HEK293T (cell line): ENCODE measurements at regions not wholly inside any gene's neighbourhood (a gene's known extent, or its start where the extent isn't known, plus 50 kb on each side); places are given as distances from the start of the nearest gene placed in this dataset.
A peak's percentile ranks its signal among the peaks of the same experiment; 100 is the strongest.

Experiments used
- CTCF ChIA-PET: fragments of 350-600 bp; formaldehyde crosslinking; extraction: SDS; loops from one replicate; lab custom pipeline; 2021; ENCODE audit warnings: antibody characterized with exemption, inconsistent platforms; lab: Yijun Ruan, JAX
- POLR2A ChIA-PET: fragments of 350-600 bp; formaldehyde crosslinking; extraction: SDS; loops from one replicate; lab custom pipeline; 2020; ENCODE audit warnings: antibody characterized with exemption, inconsistent platforms; lab: Yijun Ruan, JAX
- DNase-seq: peaks from one replicate; pipeline ENCODE4 v3.0.0; 2012; ENCODE audit warnings: mixed read lengths; ENCODE audit errors: extremely low spot score
- ARNT ChIP-seq: fragments of 450-650 bp; IDR thresholded peaks from 2 replicates; pipeline ENCODE4 v1.6.1; 2017; ENCODE audit warnings: mild to moderate bottlenecking
- BHLHE40 ChIP-seq: fragments of 450-650 bp; IDR thresholded peaks from 2 replicates; pipeline ENCODE4 v1.6.1; 2016; ENCODE audit warnings: mild to moderate bottlenecking, moderate library complexity, borderline replicate concordance
- CTBP1 ChIP-seq: fragments of 450-650 bp; IDR thresholded peaks from 2 replicates; pipeline ENCODE4 v1.6.1; 2016; ENCODE audit warnings: borderline replicate concordance
- ELF4 ChIP-seq: fragments of 450-650 bp; IDR thresholded peaks from 2 replicates; pipeline ENCODE4 v1.6.1; 2017; ENCODE audit warnings: antibody characterized with exemption
- FOXA1 ChIP-seq: fragments of 450-650 bp; IDR thresholded peaks from 2 replicates; pipeline ENCODE4 v1.6.1; 2016; ENCODE audit warnings: mild to moderate bottlenecking
- FOXK2 ChIP-seq: fragments of 450-650 bp; IDR thresholded peaks from 2 replicates; pipeline ENCODE4 v1.6.1; 2016; ENCODE audit warnings: mild to moderate bottlenecking
- FOXM1 ChIP-seq: fragments of 450-650 bp; IDR thresholded peaks from 2 replicates; pipeline ENCODE4 v1.6.1; 2017; ENCODE audit warnings: mild to moderate bottlenecking, borderline replicate concordance
- HDGF ChIP-seq: fragments of 450-650 bp; IDR thresholded peaks from 2 replicates; pipeline ENCODE4 v1.6.1; 2017; ENCODE audit warnings: antibody characterized with exemption, borderline replicate concordance
- L3MBTL2 ChIP-seq: fragments of 450-650 bp; conservative IDR thresholded peaks from 2 replicates; pipeline ENCODE4 v1.6.1; 2016; ENCODE audit warnings: mild to moderate bottlenecking
- LEF1 ChIP-seq: fragments of 450-650 bp; IDR thresholded peaks from 2 replicates; pipeline ENCODE4 v1.6.1; 2017; ENCODE audit warnings: mild to moderate bottlenecking, borderline replicate concordance
- NFRKB ChIP-seq: fragments of 450-650 bp; IDR thresholded peaks from 2 replicates; pipeline ENCODE4 v1.6.1; 2016; ENCODE audit warnings: mild to moderate bottlenecking, moderate library complexity
- PKNOX1 ChIP-seq: fragments of 450-650 bp; IDR thresholded peaks from 2 replicates; pipeline ENCODE4 v1.6.1; 2016
- SP1 ChIP-seq: fragments of 450-650 bp; IDR thresholded peaks from 2 replicates; pipeline ENCODE4 v1.6.1; 2017
- SUZ12 ChIP-seq: fragments of 450-650 bp; IDR thresholded peaks from 2 replicates; pipeline ENCODE4 v1.6.1; 2016; ENCODE audit warnings: mild to moderate bottlenecking
- TARDBP ChIP-seq: fragments of 450-650 bp; IDR thresholded peaks from 2 replicates; pipeline ENCODE4 v1.6.1; 2016
- ZNF384 ChIP-seq: fragments of 450-650 bp; IDR thresholded peaks from 2 replicates; pipeline ENCODE4 v1.6.1; 2016

GRCh38 chr16:22665048-22665797, 148.7 kb upstream of the HS3ST2 start:
- TF ChIP-seq PKNOX1, result no peak
- no peak for TF ChIP-seq ZNF384
- no peak for TF ChIP-seq ELF4
- no peak for TF ChIP-seq SUZ12
- TF ChIP-seq CTBP1, result no peak
- ChIA-PET POLR2A (no interaction called here), CTCF (interaction anchor here (0.7 kb wide), 1 partner anchor 21 kb away, joined by 3 read pairs; no protein-coding TSS in a partner anchor)
- DNase-seq, result no peak

- DNase-seq, result no peak
- ChIA-PET CTCF (interaction anchor here (0.7 kb wide), 1 partner anchor 20 kb away, joined by 3 read pairs; no protein-coding TSS in a partner anchor), POLR2A (no interaction called here)
- TF ChIP-seq FOXA1 (no peak), PKNOX1 (no peak), LEF1 (no peak), ZNF384 (no peak), FOXK2 (no peak), SUZ12 (no peak), TARDBP (no peak), SP1 (no peak), BHLHE40 (no peak)
These were observed 148.2 kb upstream of the HS3ST2 start for GRCh38 chr16:22665803-22666202.

- ChIA-PET CTCF (no interaction called here), POLR2A (no interaction called here)
- no peak for DNase-seq
- no peak for TF ChIP-seq BHLHE40
- no peak for TF ChIP-seq CTBP1
- no peak for TF ChIP-seq FOXK2
- TF ChIP-seq LEF1, result no peak
- no peak for TF ChIP-seq TARDBP
- TF ChIP-seq NFRKB, result no peak
- TF ChIP-seq HDGF, result no peak
- TF ChIP-seq ZNF384, result no peak
- no peak for TF ChIP-seq SUZ12
These were observed 145.6 kb upstream of the HS3ST2 start for GRCh38 chr16:22668318-22668717.

- CTCF ChIA-PET, result no interaction called here
- POLR2A ChIA-PET, result no interaction called here
- TF ChIP-seq ELF4, result no peak
- TF ChIP-seq FOXA1, result no peak
- no peak for TF ChIP-seq CTBP1
- TF ChIP-seq L3MBTL2, result no peak
- no peak for TF ChIP-seq SUZ12
- TF ChIP-seq LEF1, result no peak
- no peak for DNase-seq
These were observed 143.9 kb upstream of the HS3ST2 start for GRCh38 chr16:22670044-22670536.

- DNase-seq, result peak; percentile 74
- CTCF ChIA-PET, result no interaction called here
- TF ChIP-seq HDGF (no peak), PKNOX1 (peak; percentile 95)
- POLR2A ChIA-PET, result no interaction called here
These were observed 143.4 kb upstream of the HS3ST2 start for GRCh38 chr16:22670551-22671041.

GRCh38 chr16:22671301-22672076, 142.5 kb upstream of the HS3ST2 start:
- no peak for DNase-seq
- ChIA-PET CTCF (interaction anchor here (0.6 kb wide), 1 partner anchor 31 kb away, joined by 4 read pairs; no protein-coding TSS in a partner anchor), POLR2A (no interaction called here)
- TF ChIP-seq NFRKB, result no peak
- TF ChIP-seq ELF4, result no peak
- TF ChIP-seq HDGF, result no peak
- TF ChIP-seq FOXM1, result no peak
- no peak for TF ChIP-seq SUZ12
- no peak for TF ChIP-seq FOXA1
- no peak for TF ChIP-seq ARNT

- no peak for DNase-seq
- POLR2A ChIA-PET, result no interaction called here
- TF ChIP-seq PKNOX1 (no peak), CTBP1 (no peak), ZNF384 (no peak), FOXM1 (no peak), L3MBTL2 (no peak), LEF1 (no peak), ARNT (no peak), NFRKB (no peak), SUZ12 (no peak), FOXA1 (no peak), SP1 (no peak), ELF4 (no peak), BHLHE40 (no peak), HDGF (no peak)
- CTCF ChIA-PET, result no interaction called here
These were observed 141.1 kb upstream of the HS3ST2 start for GRCh38 chr16:22672830-22673210.
